GM12878 (cell line): ENCODE measurements at regions not wholly inside any gene's neighbourhood (a gene's known extent, or its start where the extent isn't known, plus 50 kb on each side); places are given as distances from the start of the nearest gene placed in this dataset.

Experiments used
- ATAC-seq: fragments of 200-7000 bp; cut with Tn5 transposase; 3 replicates; pipeline ENCODE4 v1.9.1; 2020; ENCODE audit warnings: mild to moderate bottlenecking, moderate library complexity
- BruUV-seq: library from RNA; stranded (reverse); fragments of 400-500 nt; replicated peaks from 2 replicates; lab custom pipeline; 2021; lab: Mats Ljungman, UMichigan
- CTCF ChIA-PET: fragments of 300-600 bp; sonication (Branson Sonifier 250); formaldehyde crosslinking; extraction: SDS; loops from one replicate; lab custom pipeline; 2021; ENCODE audit warnings: inconsistent platforms; lab: Yijun Ruan, JAX
- POLR2A ChIA-PET: fragments of 350-600 bp; formaldehyde crosslinking; extraction: SDS; loops from one replicate; lab custom pipeline; 2021; ENCODE audit warnings: inconsistent platforms; lab: Charles Lee
- RAD21 ChIA-PET: fragments of 300-600 bp; sonication (Branson Sonifier 250); formaldehyde crosslinking; loops from one replicate; lab custom pipeline; 2023; ENCODE audit warnings: antibody characterized with exemption; ENCODE audit not compliant: unreplicated experiment; lab: Charles Lee
- SMC1A ChIA-PET: fragments of 300-600 bp; sonication (Branson Sonifier 250); formaldehyde crosslinking; loops from one replicate; lab custom pipeline; 2023; ENCODE audit not compliant: unreplicated experiment, uncharacterized antibody; lab: Charles Lee
- DNase-seq: peaks from one replicate; pipeline ENCODE4 v3.0.0-alpha.2; 2011; ENCODE audit warnings: low read depth, low spot score
- FAIRE-seq: peaks from 3 replicates; lab custom pipeline; 2011; peaks lifted over from hg19 to GRCh38; lab: Jason Lieb, UNC
- H2AFZ ChIP-seq: 2 replicates; pipeline ENCODE4 v1.6.0; 2011; ENCODE audit warnings: low read depth, low read length, control low read depth; ENCODE audit not compliant: control insufficient read depth
- H3K27ac ChIP-seq: 2 replicates; pipeline ENCODE4 v1.5.1; 2011; ENCODE audit warnings: control low read depth; ENCODE audit not compliant: control insufficient read depth, insufficient read depth
- H3K27me3 ChIP-seq, 2 experiments: replicated peaks in 1 of 2; 2 replicates each; pipeline versions ENCODE4 v1.6.0 to v1.6.1; 2011; ENCODE audit warnings: low read length in 1 of 2; ENCODE audit not compliant: control insufficient read depth in 2 of 2, insufficient read depth in 2 of 2
- H3K36me3 ChIP-seq, 2 experiments: 2 replicates each; pipeline ENCODE4 v1.5.1; 2011; ENCODE audit warnings: low read length in 1 of 2; ENCODE audit not compliant: control insufficient read depth in 2 of 2, insufficient read depth in 2 of 2
- H3K4me1 ChIP-seq: 2 replicates; pipeline ENCODE4 v1.6.1; 2011; ENCODE audit warnings: mild to moderate bottlenecking, low read length, moderate library complexity, mixed read lengths; ENCODE audit not compliant: control insufficient read depth, insufficient read depth
- H3K4me2 ChIP-seq: 2 replicates; pipeline ENCODE4 v1.6.0; 2011; ENCODE audit warnings: control low read depth; ENCODE audit not compliant: control insufficient read depth, insufficient read depth
- H3K4me3 ChIP-seq: fragments of 200-600 bp; sonication (generic); 2 replicates; pipeline ENCODE4 v1.5.1; 2016
- H3K79me2 ChIP-seq: 2 replicates; pipeline ENCODE4 v1.6.0; 2011; ENCODE audit warnings: low read length; ENCODE audit not compliant: control insufficient read depth, insufficient read depth
- H3K9ac ChIP-seq: 2 replicates; pipeline ENCODE4 v1.8.0; 2011; ENCODE audit warnings: low read length, control low read depth, mixed read lengths; ENCODE audit not compliant: control insufficient read depth, insufficient read depth
- H3K9me3 ChIP-seq: replicated peaks from 3 replicates; pipeline ENCODE4 v1.5.1; 2011; ENCODE audit warnings: mild to moderate bottlenecking, low read length; ENCODE audit not compliant: control insufficient read depth, insufficient read depth
- H4K20me1 ChIP-seq: 2 replicates; pipeline ENCODE4 v1.6.0; 2011; ENCODE audit not compliant: control insufficient read depth, insufficient read depth
- PML ChIP-seq: IDR thresholded peaks from 2 replicates; pipeline ENCODE4 v1.6.1; 2012; ENCODE audit warnings: low read length, inconsistent platforms
- RAD21 ChIP-seq: IDR thresholded peaks from 2 replicates; pipeline ENCODE4 v1.6.1; 2011; ENCODE audit warnings: mild to moderate bottlenecking, low read depth, low read length, moderate library complexity; ENCODE audit not compliant: insufficient read depth
- SMC3 ChIP-seq: IDR thresholded peaks from 2 replicates; pipeline ENCODE4 v1.6.1; 2011; ENCODE audit warnings: low read length, improper control_type of control experiment, borderline replicate concordance
- ZNF384 ChIP-seq: IDR thresholded peaks from 2 replicates; pipeline ENCODE4 v1.6.1; 2012; ENCODE audit warnings: low read depth, mild to moderate bottlenecking, low read length, improper control_type of control experiment, borderline replicate concordance
- WGBS: methylation state at CpG from one replicate; pipeline ENCODE4 v1.1.6; 2016; ENCODE audit warnings: low lambda C conversion rate; ENCODE audit not compliant: insufficient replicate concordance, insufficient coverage; ENCODE audit errors: missing lambda C conversion rate; 5-methylcytosine and 5-hydroxymethylcytosine counted together
- in situ Hi-C: fragments of 300-500 bp; cut with MboI; formaldehyde crosslinking; loops from 9 replicates; pipeline ENCODE4 v1.14.3; 2018; ENCODE audit warnings: mixed read lengths
- intact Hi-C: fragments of 100-400 bp; cut with micrococcal nuclease; formaldehyde crosslinking; loops from one replicate; pipeline ENCODE4 v1.14.2; 2022; ENCODE audit not compliant: unreplicated experiment
- TF ChIP-seq, protein P1 (sequence below), 3 experiments: IDR thresholded peaks in 2 of 3; conservative IDR thresholded peaks in 1 of 3; 2 replicates each; pipeline ENCODE4 v1.5.1; 2011; ENCODE audit warnings: low read depth in 3 of 3, low read length in 3 of 3, mild to moderate bottlenecking in 3 of 3, control low read depth in 2 of 3, moderate library complexity in 2 of 3, inconsistent platforms in 1 of 3, mixed read lengths in 1 of 3; ENCODE audit not compliant: control insufficient read depth in 2 of 3, insufficient read depth in 1 of 3; ENCODE audit errors: extremely low read depth in 1 of 3
- TF ChIP-seq, protein P2 (sequence below): IDR thresholded peaks from 2 replicates; pipeline ENCODE4 v1.6.1; 2012; ENCODE audit warnings: low read depth, low read length, improper control_type of control experiment

DNA sequence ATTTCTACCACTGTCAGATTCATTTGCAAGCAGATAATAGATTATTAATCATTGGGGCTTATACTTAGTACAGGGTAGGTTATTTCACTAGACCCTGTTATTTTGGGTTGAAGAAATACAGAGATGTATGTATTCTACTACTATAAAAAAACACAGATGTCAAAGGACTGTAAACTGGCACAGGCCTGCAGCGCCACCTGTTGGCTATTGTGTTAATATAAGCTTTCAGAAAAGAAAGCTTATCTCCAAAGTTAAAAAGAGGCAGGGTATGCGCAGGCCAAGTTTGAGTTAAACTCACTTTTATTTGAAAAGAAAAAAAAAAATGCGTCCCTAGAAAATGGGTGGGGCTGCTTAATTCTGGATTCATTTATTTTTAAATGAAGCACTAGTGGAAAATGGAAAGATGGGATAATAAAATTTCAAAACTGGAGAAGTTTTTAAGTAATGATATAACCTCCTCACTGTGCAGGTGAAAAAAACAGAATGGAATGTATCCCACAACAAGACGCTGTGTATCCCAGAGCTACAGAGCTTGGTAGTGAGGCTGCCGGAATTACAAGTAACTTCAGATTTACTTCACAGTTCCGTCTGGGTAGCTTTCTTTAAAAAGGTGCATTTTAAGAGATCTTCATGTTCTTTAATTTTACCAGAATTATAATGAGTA is 407.2 kb upstream of the TGFBR2 start:
- in situ Hi-C loops (loop anchor here (5.0 to 25.0 kb wide), 3 partner anchors 1287 to 1724 kb away; no protein-coding TSS in a partner anchor), intact Hi-C loops (loop anchor here (1.0 to 5.0 kb wide), 7 partner anchors 86 to 1722 kb away; no protein-coding TSS in a partner anchor)
- no peak overlapping the region for H3K9ac ChIP-seq
- H3K9me3 ChIP-seq: no peaks in the 10 kb centered on the region
- H3K4me1 ChIP-seq: no peaks in the 10 kb centered on the region
- no peaks in the 10 kb centered on the region; a peak in 1 of 4 replicates for H3K27me3 ChIP-seq
- TF ChIP-seq PML (no peak), RAD21 (peak; percentile 88), ZNF384 (0 out of 2 replicates have a peak, but pooled peaks have one; percentile 24), SMC3 (peak; percentile 76)
- TF ChIP-seq, protein P1, sequence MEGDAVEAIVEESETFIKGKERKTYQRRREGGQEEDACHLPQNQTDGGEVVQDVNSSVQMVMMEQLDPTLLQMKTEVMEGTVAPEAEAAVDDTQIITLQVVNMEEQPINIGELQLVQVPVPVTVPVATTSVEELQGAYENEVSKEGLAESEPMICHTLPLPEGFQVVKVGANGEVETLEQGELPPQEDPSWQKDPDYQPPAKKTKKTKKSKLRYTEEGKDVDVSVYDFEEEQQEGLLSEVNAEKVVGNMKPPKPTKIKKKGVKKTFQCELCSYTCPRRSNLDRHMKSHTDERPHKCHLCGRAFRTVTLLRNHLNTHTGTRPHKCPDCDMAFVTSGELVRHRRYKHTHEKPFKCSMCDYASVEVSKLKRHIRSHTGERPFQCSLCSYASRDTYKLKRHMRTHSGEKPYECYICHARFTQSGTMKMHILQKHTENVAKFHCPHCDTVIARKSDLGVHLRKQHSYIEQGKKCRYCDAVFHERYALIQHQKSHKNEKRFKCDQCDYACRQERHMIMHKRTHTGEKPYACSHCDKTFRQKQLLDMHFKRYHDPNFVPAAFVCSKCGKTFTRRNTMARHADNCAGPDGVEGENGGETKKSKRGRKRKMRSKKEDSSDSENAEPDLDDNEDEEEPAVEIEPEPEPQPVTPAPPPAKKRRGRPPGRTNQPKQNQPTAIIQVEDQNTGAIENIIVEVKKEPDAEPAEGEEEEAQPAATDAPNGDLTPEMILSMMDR (IDR thresholded peaks at IDR 0.05 in 2 of 3, conservative IDR thresholded peaks at IDR 0.05 in 1 of 3; ENCODE audit: control insufficient read depth in 2 of 3, extremely low read depth in 1 of 3, insufficient read depth in 1 of 3, low read depth in 3 of 3, low read length in 3 of 3): peak; percentile 63 to 78 (median 67)
- TF ChIP-seq, protein P2, sequence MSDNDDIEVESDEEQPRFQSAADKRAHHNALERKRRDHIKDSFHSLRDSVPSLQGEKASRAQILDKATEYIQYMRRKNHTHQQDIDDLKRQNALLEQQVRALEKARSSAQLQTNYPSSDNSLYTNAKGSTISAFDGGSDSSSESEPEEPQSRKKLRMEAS: no peak
- no peaks in the 10 kb centered on the region for H3K79me2 ChIP-seq
- RAD21 ChIA-PET: interaction anchor here (0.6 to 3.7 kb wide), 27 partner anchors 8 to 1723 kb away, joined by 3 to 34 read pairs (median 4); no protein-coding TSS in a partner anchor
- FAIRE-seq (peak; percentile 62), ATAC-seq (peak; percentile 69), DNase-seq (no peak)
- H3K36me3 ChIP-seq: no peaks in the 10 kb centered on the region
- WGBS: 23% methylated on average over 6 of the region's 6 CpGs
- no TSS peak for BruUV-seq
- H2AFZ ChIP-seq: no peak overlapping the region
- H3K4me2 ChIP-seq: no peak overlapping the region
- no peak overlapping the region for H3K27ac ChIP-seq
- H3K4me3 ChIP-seq: no peak overlapping the region
- CTCF ChIA-PET: interaction anchor here (0.6 to 5.2 kb wide), 64 partner anchors 8 to 1723 kb away, joined by 3 to 86 read pairs (median 4); no protein-coding TSS in a partner anchor
- SMC1A ChIA-PET: interaction anchor here (0.6 to 4.0 kb wide), 22 partner anchors 10 to 1531 kb away, joined by 3 to 31 read pairs (median 4); no protein-coding TSS in a partner anchor
- no peaks in the 10 kb centered on the region for H4K20me1 ChIP-seq
- POLR2A ChIA-PET: no interaction called here
